KG1 (cell line): ENCODE measurements at regions not wholly inside any gene's neighbourhood (a gene's known extent, or its start where the extent isn't known, plus 50 kb on each side); places are given as distances from the start of the nearest gene placed in this dataset.
"Not testable (repeated sequence)": the region's sequence is repeated elsewhere in the genome, so short reads cannot be mapped to it uniquely, and the experiment has no call there.

Source experiments
- DNase-seq: peaks from one replicate; lab custom pipeline; 2025; lab: John Stamatoyannopoulos, UW

- DNase-seq: no peak
Measured at GRCh38 chrX:45815441-45815840, 614.8 kb upstream of the DIPK2B start.

GRCh38 chrX:45811326-45811725 lies 610.6 kb upstream of the DIPK2B start:
- no peak for DNase-seq

GRCh38 chrX:45807572-45808425 lies 607.1 kb upstream of the DIPK2B start:
- no peak for DNase-seq

GRCh38 chrX:45806410-45807121 lies 605.9 kb upstream of the DIPK2B start:
- no peak for DNase-seq

GRCh38 chrX:45804276-45804675 lies 603.6 kb upstream of the DIPK2B start:
- no peak for DNase-seq

- no peak for DNase-seq
Measured at GRCh38 chrX:45803383-45803921, 602.8 kb upstream of the DIPK2B start.

GRCh38 chrX:45801554-45801953 lies 600.9 kb upstream of the DIPK2B start:
- no peak for DNase-seq

GRCh38 chrX:45800746-45801453 lies 600.2 kb upstream of the DIPK2B start:
- DNase-seq: not testable (repeated sequence)

GRCh38 chrX:45799576-45799975 lies 598.9 kb upstream of the DIPK2B start:
- no peak for DNase-seq

GRCh38 chrX:45795546-45795945 lies 594.9 kb upstream of the DIPK2B start:
- DNase-seq: no peak

- no peak for DNase-seq
Measured at GRCh38 chrX:45794995-45795337, 594.3 kb upstream of the DIPK2B start.

- no peak for DNase-seq
Measured at GRCh38 chrX:45794323-45794994, 593.8 kb upstream of the DIPK2B start.

- no peak for DNase-seq
Measured at GRCh38 chrX:45788941-45789348, 588.3 kb upstream of the DIPK2B start.

GRCh38 chrX:45788315-45788714 lies 587.6 kb upstream of the DIPK2B start:
- no peak for DNase-seq

GRCh38 chrX:45784590-45784989 lies 583.9 kb upstream of the DIPK2B start:
- no peak for DNase-seq

GRCh38 chrX:45783002-45783401 lies 582.3 kb upstream of the DIPK2B start:
- no peak for DNase-seq

- no peak for DNase-seq
Measured at GRCh38 chrX:45781901-45782553, 581.4 kb upstream of the DIPK2B start.

- DNase-seq: no peak
Measured at GRCh38 chrX:45778616-45779015, 577.9 kb upstream of the DIPK2B start.

- DNase-seq: no peak
Measured at GRCh38 chrX:45777366-45777765, 576.7 kb upstream of the DIPK2B start.

GRCh38 chrX:45775468-45775867 lies 574.8 kb upstream of the DIPK2B start:
- no peak for DNase-seq

GRCh38 chrX:45774961-45775360 lies 574.3 kb upstream of the DIPK2B start:
- no peak for DNase-seq
